ENCODE measurements at regions not wholly inside any gene's neighbourhood (a gene's known extent, or its start where the extent isn't known, plus 50 kb on each side); places are given as distances from the start of the nearest gene placed in this dataset.
"Not testable (repeated sequence)": the region's sequence is repeated elsewhere in the genome, so short reads cannot be mapped to it uniquely, and the experiment has no call there.

DNA sequence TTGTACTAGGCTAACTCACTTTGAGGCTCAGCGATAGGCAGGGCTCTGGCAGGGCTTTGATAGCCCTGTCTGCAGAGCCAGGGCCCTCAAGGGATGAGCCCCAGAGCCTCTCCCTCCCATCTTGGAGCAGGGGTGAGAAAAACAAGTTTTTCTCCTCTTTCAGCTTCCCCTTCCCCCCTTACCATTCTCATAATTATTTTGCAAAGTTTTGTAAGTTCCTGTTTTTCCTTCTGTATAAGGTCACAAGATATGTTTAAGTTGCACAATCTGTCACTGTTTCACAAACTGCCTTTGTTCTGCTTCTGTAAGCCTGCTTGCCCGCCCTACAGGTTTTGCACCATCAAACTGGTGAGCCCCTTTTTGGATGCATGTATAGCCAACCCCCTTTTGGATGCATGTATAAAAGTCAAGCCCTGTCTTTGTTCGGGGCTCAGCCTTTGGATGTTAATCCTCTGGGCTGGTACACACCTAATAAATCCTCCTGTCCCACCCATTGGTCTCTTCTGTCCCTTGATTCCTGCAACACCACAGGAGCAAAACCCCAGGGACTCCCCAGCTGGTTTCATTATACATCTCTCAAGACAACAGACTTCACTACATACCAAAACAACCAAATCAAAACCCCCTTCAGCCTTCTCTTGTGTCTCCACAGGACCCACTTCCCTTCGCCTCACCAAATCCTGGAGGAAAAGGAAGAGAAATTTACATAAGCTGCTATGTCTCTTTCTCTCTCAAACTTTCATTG, 52.5 kb upstream of the RESF1 start:
- ATAC-seq (peak; percentile 23), DNase-seq (no peak)

DNA sequence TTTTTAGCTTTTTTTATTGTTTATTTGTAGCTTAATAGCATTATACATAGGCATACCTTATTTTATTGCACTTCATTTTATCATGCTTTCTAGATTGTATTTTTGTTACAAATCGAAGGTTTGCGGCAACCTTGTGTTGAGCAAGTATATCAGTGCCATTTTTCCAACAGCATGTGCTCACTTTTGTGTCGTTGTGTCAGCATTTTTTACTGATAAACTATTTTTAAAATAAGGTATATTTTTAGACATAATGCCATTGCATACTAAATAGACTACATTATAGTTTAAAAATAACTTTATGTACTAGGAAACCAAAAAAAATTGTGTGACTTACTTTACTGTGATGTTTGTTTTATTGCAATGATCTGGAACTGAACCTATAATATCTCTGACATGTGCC, 56.2 kb upstream of the RESF1 start:
- ATAC-seq (no peak), DNase-seq (no peak)

DNA sequence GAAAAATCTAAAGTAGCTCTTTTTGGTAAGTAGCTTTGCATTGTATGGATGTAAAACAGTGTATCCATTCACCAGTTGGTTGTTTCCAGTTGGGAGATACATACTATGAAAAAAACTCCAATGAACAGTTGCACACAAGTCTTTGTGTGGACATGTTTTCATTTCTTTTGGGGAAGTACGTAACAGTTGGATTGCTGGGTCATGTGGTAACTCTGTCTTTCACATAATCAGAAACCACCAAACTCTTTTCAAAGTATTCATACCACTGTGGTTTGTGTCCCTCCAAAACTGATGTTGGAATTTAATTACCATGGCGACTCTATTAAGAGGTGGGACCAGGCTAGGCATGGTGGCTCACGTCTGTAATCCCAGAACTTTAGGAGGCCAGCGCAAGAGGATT, 58.9 kb upstream of the RESF1 start:
- ATAC-seq: no peak
- DNase-seq: no peak

DNA sequence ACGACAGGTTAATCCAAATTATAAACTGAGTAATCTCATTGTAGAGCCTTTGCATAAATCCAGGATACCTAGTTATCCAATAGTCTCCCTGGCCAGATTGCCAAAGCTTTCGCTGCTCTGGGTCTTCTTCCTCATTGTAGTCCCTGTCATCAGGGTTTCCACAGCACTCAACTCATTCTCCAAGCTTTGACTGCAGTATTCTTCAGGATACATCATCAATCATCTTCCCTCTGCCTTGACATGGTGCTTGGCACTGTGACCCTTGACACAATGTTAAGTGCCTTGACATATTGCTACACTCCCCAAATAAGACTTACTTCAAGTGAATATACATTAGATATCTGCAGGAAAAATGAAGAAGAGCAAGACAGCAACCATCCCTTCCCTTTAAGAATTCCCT, 60.1 kb upstream of the RESF1 start:
- no peak for ATAC-seq
- no peak for DNase-seq

DNA sequence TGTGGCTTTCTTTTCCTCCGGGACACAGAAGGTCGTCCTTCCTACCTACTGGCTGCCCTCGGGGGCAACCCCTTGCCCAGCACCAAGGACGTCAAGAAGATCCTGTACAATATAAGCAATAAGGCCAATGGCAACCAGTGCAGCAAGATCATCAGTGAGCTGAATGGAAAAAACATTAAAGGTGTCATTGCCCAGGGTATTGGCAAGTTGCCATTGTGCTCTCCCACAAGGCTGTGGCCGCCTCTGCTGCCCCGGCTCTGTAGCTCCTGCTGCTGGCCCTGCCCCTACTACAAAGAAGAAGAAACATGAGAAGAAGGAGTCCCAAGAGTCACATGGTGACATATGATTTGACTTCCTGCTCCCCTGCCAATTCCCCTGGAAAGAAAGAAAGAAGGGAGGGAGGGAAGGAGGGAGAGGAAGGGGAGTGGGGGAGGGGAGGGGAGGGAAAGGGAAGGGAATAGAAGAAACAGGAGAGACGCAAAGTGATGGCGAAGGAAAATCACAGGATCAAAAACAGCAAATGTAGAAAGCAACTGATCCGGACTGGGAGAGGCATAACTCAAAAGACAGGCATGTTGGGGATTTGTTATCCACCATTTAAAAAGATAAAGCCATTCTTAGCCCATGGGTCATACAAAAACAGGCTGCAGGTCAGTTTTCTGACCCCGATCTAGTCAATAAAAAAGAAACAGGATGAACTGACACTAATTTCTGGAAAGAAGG, 61.3 kb upstream of the RESF1 start:
- peak; percentile 43 for DNase-seq
- ATAC-seq: no peak

DNA sequence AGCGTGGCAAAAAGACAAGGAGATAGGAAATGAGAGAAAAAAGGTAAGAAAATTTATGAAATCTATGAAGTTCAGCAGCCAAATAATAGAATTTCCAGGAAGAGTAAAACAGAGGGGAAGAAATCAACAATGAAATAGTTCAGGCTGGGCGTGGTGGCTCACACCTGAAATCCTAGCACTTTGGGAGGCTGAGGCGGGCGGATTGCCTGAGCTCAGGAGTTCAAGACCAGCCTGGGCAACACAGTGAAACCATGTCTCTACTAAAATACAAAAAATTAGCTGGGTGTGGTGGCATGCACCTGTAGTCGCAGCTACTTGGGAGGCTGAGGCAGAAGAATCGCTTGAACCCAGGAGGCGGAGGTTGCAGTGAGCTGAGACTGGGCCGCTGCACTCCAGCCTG, 62.1 kb upstream of the RESF1 start:
- not testable (repeated sequence) for ATAC-seq, DNase-seq

DNA sequence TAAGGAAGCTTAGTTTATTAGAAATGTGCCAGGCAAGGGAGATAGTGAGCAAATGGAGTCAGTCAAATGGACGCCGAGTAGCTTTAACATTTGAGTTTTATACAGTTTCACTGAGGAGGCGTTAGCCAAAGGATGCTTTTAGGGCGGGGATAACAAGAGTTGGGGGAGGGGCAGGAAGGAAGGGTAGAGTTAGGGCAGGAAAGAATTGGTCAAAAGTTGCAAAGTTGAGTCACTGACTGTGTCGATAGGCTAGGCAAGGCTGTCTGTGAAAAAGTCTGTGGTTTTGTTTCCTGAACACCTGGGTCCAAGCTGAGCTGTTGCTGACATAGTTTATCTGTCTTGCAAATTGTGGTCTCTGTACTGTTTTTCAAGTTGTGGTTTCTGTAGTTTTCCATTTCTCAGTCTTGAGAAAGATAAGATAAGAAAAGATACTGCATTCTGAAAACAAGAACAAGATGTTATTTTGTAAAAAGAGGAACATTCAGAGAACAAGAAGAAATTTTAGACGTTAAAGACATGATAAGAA, 62.6 kb upstream of the RESF1 start:
- peak; percentile 84 for DNase-seq
- peak; percentile 98 for ATAC-seq

DNA sequence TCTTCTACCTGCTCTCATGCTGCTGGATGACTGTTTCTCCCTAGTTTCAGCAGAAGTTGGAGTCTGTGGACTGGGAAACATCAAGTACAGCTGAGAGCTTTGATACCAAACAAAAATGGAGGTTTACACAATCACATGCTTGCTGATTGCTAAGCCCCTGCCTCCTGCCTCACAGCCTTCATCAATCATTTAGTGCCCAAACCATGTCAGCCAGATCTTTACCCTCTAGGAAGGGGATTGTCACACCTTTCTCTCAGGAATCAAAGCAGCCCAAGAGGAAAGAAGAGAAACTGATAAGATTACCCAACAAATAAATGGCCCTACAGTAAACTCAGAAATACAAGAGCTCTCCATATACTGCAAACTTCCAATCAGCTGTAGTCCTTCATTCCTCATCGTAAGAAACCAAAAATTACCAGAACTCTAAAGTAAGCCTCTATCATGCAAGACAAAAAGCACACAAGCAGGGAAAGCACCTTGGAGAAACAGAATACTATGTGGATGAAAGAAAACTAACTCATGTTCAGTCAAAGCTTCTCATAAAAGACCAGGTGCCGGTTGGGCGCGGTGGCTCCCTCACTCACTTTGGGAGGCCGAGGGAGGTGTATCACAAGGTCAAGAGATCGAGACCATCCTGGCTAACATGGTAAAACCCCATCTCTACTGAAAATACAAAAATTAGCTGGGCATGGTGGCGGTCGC, 63.6 kb upstream of the RESF1 start:
- DNase-seq (no peak), ATAC-seq (no peak)

DNA sequence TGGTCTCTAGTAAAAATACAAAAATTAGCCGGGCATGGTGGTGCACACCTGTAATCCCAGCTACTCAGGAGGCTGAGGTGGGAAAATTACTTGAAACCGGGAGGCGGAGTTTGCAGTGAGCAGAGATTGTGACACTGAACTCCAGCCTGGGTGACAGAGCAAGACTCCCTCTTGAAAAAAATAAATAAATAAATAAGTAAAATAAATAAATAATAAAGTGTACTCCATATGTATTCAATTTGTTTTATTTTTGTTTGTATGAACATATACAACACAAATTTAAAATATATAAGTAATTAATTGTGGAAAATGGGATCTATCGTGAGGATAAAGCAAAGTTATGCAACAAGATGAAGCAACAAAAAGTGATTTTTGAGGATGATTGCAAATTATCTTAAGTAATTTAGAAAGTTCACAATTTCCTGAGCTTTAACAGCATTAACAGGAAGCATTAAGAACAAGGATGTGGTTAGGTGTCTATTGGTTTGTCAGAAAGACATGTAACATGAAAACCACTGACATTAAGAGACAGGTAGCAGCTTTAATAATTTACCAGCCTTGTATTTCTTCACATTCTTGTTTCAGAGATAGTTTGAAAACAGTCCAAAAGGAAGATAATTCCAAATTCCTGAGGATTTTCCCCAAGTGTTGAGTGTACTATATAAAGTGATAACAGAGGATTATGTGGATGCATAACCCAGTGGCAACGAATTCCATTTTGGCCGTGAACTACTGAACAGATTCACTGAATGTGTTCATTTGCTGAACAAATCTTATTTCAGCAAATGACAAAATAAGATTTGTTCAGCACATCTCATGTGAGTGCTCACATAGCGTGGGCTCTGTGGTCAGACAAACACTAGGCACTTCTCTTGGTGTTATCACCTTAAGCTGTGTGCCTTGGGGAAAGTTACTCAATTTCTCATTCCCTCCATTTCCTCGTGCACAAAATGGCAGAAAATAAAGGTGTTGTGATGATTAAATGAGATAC, 68.6 kb upstream of the RESF1 start:
- ATAC-seq (peak; percentile 72), DNase-seq (no peak)

DNA sequence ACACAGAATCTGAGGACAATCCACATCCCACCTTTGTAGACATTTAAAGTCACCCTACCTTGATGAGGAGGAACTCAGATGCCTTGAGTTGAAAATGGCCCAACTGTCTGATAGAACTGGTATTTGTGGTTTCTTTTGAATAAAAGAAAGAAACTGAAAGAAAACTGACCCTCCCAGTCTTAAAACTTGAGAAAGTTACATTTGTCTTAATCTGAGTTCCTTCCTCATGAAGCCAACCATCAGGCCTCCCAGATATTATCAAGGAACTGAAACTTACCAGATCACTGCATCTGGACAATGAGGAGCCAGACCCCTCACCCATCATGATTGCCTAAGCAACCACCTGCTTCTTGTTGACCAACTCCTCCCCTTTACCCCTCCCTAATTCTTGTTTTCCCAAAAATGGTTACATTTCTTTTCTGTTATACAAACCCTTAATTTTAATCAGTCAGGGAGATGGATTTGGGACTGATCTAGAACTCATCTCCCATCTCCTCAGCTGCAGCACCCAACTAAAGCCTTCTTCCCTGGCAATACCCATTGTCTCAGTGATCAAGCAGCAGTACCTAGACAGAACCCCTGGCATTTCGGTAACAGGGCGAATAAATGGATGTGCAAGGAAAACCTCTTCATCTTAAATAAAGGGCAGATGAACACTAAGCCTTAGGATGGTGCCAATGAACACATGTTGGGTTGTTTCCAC, 72.0 kb upstream of the RESF1 start:
- ATAC-seq (no peak), DNase-seq (no peak)

DNA sequence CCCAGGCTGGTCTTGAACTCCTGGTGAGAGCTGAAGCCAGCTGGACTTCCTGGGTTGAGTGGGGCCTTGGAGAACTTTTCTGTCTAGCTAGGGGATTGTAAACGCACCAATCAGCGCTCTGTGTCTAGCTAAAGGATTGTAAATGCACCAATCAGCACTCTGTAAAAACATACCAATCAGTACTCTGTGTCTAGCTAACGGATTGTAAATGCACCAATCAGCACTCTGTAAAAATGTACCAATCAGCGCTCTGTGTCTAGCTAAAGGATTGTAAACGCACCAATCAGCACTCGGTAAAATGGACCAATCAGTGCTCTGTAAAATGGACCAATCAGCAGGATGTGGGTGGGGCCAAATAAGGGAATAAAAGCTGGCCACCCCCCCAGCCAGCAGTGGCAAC, 76.5 kb upstream of the RESF1 start:
- DNase-seq, ATAC-seq: not testable (repeated sequence)

DNA sequence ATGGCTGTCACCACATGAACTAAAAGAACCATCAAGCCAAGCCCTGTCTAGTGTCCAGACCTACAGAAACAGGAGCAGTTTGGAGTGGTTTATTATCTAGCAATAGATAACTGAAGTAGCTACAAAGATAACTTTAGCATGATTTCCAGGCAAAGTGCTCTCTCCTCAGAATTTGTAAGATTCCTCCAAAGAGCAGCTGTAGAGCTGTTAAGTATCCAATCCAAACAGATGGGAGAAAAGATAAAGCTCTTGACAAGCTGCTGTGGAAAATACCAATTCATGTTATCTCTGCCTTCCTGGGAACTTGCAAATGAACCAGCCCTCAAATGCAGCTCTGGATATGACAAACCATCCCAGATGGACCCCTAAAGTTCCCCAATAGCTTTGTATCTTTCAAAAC, 78.9 kb upstream of the RESF1 start:
- ATAC-seq (no peak), DNase-seq (no peak)

DNA sequence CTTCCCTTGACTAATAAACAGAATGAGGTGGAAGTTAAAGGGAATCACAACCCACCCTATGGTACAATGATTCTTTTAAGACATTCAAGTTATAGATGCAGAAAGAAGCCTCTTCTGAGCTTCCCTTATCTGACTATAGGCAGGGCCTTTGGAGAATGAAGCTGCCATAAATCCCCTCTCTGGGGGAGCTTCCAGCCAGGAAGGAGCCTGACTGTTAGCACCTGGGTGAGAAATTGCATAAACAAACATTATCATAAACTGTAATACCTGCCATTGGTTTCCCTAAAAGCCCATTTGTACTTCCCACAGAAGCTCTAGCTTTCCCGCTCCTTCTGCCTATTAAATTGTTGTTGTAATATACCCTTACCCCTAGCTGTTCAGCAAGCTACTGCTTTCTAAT, 81.3 kb upstream of the RESF1 start:
- ATAC-seq: no peak
- no peak for DNase-seq

DNA sequence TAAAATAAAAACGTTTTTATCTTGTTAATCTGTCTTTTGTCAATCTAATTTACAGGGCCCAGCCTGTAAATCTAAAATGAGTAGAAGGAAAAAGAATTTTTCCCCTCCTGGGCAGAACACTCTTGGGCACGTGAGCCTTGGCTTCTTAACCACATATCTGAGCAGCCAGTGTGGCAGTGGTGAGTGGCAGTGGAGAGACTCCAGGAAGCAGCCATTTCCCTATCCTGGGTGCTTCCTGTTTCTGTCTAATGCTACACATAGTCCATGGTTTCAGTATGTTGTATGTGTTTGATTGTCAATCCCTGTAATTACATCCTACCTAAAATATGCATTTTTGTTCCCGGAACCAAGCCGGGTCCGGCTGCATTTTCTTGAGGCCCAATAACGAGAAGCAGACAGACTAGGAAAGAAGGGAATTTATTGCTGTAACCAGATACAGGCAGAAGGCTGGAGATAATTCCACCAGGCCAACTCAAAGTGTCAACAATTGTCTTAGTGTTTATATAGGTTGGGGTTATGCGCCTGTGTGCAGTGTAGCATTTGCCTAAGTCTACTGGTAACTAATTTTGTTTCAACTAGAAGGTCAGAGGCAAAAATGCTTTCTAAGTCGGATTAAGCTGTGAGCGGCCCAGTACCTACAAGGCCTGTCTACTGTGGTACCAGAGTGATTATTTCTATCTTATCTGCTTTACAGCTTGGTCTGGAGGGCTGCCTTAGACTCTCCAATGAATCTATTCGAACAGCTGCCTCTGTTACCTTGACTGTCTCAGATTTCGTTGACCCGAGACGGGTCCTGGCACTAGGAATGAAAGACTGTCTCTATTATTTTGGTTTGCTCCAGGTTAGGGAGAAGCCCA, 82.4 kb upstream of the RESF1 start:
- ATAC-seq: no peak
- no peak for DNase-seq

DNA sequence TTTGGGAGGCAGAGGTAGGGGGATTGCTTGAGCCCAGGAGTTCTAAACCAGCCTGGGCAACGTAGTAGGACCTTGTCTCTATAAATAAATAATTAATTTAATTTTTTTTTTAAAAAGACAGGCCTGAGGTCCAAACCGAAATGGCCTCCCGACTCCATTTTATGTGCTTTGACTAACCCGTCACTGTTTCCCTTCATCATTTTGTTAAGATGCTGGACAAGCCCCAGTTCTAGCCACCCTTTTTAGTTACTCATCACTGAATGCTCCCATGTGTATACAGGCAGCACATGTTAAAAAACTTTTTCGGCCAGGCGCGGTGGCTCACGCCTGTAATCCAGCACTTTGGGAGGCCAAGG, 83.6 kb upstream of the RESF1 start:
- ATAC-seq (no peak), DNase-seq (no peak)

DNA sequence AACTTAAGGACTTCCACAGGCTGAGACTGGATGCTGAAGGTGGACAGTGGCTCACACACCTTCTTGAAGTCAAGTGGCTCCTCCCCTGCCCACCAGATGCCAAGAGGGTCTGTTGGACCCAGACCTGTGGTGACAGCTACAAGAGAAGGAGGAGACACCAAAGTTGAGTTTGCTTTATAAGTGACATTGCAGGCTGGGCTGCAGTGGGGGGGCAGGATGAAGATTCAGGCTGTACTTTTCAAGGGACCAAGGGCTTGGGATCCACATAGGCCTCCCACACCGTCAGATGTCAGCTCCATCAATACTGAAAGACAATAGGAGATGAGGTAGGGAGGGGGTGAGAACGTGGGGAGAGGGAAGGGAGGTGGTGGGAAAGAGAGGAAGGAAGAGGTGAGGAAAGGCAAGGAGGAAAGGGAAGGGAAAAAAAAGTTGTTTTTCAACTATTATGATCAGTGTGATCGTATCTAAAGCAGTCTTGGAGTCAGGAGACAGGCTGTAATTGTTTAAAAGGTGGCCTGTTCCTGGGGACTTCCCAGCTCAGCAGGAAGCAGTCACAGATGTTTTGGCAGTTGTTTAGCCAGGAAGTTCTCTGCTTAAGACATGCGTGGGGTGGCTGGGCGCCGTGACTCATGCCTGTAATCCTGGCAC, 84.1 kb upstream of the RESF1 start:
- peak; percentile 97 for ATAC-seq
- peak; percentile 70 for DNase-seq

DNA sequence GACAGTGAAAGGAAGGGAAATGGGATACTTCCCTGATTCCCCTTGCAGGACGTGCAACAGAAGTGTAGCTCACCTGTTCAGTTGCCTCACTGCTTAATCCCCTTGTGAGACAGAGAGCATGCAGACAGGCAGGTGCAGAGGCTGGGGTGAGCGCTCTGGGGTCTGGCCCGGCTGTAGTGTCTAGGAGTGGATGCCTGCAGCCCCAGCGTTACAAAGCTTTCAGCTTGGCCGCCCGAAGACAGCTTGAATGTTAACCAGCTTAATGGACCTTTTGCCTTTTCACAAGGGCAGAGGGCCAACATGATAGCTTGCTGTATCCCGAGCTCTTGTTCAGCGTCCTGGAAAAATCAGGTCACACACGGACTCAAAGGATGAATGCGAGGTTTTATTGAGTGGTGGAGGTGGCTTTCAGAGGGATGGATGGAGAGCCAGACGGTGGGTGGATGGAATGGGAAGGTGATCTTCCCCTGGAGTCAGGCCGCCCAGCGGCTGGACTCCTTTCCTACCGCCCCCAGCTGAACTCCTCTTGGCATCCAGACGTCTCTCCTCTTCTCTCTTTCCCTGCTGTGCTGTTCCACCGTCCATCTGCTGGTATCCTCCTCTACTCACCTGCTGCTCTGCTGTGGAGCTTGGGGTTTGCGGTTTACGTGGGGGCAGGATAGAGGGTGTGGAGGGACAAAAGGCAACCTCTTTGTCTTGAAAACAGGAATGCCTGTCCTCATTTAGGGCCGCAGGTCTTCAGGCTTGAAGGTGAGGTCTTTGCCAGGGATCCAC, 86.2 kb upstream of the RESF1 start:
- no peak for ATAC-seq

DNA sequence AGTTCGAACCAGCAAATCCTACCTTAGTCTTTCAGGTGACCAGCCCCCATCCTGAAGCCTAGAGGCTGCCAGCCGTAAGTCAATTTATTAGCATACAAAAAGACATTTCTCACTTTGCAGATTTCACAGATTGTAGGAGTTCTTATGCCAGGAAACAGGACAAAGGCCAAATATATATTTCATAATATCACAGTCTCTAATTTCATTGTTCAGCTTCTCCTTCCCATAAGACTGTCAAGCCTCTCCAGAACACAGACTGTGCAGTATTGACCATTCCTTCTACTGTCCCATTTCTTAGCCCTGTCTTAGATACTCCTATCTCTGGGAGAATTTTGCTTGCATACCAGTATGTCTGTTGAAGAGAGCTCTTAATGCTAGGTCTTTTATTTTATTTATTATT, 89.2 kb upstream of the RESF1 start:
- DNase-seq: no peak
- ATAC-seq: no peak

More for the DNA sequence above, 86.2 kb upstream of the RESF1 start:
- no peak for DNase-seq

DNA sequence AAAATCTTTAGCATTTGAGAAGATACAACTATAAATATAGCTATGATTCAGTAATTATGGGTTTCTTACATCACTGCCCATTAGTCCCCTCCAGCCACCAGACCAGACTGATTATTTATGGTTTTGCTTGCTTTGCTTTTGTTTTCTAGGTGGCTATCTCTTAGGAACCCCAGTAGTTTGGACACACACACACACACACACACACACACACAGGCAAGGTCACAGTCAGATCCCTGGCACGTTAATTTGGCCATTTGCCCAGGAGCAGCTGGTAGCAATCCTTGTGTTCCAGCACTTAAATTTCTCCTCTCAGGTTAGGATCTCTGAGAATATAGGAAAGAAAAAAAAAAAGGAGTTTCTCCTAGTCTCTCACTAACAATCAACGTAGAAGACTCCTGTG, 90.2 kb upstream of the RESF1 start:
- no peak for ATAC-seq
- no peak for DNase-seq
